ENCODE measurements at regions not wholly inside any gene's neighbourhood (a gene's known extent, or its start where the extent isn't known, plus 50 kb on each side); places are given as distances from the start of the nearest gene placed in this dataset.
"Not testable (repeated sequence)": the region's sequence is repeated elsewhere in the genome, so short reads cannot be mapped to it uniquely, and the experiment has no call there.

DNA sequence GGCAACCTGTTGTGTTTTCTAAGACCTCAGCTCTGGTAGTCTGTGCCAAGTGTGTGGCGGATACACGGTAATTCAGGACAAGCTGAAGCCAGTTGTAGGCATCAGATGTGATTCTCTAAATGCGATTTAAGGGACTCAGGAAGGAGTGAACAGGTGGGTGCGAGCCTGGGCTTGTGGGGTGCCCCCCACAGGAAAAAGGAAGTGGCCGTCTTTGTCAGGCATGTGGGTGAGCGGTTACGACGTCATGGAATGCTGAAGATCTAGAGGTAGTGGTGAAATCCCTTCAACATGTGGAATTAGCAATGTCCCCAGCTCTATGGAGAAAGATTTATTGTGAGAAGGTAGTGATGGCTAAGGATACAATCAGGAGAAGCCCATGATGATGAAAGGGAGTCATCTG lies 95.1 kb upstream of the EXOC2 start:
- Histone ChIP-seq H3K4me3 (ENCODE audit: low read length) (no peak overlapping the region), H3K9me3 (replicated peaks; ENCODE audit: control insufficient read depth, low read depth, low read length) (no peaks in the 10 kb centered on the region), H3K36me3 (ENCODE audit: control insufficient read depth, insufficient read depth, low read length) (no peaks in the 10 kb centered on the region), H3K27ac (ENCODE audit: low read length) (no peak overlapping the region), H3K27me3 (ENCODE audit: control insufficient read depth, insufficient read depth, low read length) (peaks cover 9% of the 10 kb centered on the region), H3K4me1 (ENCODE audit: control insufficient read depth, insufficient read depth, low read length) (no peaks in the 10 kb centered on the region)
- WGBS (ENCODE audit: insufficient coverage), result 56% methylated on average over 7 of the region's 8 CpGs
- no peak for DNase-seq

DNA sequence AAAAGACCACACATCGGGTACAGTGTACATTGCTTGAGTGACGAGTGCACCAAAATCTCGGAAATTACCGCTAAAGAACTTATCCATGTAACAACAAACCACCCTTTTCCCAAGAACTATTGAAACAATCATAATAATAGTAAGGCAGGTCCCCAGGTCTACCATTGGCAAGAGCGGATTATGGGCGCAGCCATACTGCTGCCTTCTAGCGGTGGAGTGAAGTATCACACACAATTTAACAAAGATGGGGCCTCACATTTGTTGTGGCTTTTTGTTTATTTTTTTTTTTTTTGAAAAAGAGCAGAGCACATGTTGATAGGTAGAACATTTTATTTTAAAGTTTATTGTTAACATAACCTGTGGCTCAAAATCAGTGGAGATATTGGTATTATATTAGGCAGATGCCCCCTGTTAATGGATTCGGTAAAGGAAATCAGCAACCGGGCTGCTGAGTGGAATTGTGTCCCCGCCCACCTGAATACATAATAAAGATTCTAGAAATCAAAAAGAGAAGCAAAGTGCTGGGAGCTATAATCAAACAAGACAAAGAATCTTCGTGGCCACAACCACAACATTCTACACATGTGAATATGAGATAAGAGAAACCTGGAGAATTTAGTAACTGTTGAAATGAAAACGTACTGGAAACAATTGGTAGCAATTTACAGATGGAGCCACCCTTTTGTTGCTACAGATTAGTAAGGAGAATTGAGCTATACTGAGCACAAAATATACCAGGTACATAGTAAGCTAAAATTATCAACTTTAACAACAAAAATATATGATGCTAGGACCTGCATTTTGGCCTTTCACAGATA lies 94.2 kb upstream of the EXOC2 start:
- Histone ChIP-seq H3K36me3 (ENCODE audit: control insufficient read depth, insufficient read depth, low read length) (no peaks in the 10 kb centered on the region), H3K4me3 (ENCODE audit: low read length) (no peak overlapping the region), H3K27ac (ENCODE audit: low read length) (no peak overlapping the region), H3K27me3 (ENCODE audit: control insufficient read depth, insufficient read depth, low read length) (peaks cover 7% of the 10 kb centered on the region), H3K4me1 (ENCODE audit: control insufficient read depth, insufficient read depth, low read length) (no peaks in the 10 kb centered on the region), H3K9me3 (replicated peaks; ENCODE audit: control insufficient read depth, low read depth, low read length) (no peaks in the 10 kb centered on the region)
- WGBS (ENCODE audit: insufficient coverage), result no CpG with 5 or more reads among the region's 12 CpGs
- DNase-seq, result no peak

DNA sequence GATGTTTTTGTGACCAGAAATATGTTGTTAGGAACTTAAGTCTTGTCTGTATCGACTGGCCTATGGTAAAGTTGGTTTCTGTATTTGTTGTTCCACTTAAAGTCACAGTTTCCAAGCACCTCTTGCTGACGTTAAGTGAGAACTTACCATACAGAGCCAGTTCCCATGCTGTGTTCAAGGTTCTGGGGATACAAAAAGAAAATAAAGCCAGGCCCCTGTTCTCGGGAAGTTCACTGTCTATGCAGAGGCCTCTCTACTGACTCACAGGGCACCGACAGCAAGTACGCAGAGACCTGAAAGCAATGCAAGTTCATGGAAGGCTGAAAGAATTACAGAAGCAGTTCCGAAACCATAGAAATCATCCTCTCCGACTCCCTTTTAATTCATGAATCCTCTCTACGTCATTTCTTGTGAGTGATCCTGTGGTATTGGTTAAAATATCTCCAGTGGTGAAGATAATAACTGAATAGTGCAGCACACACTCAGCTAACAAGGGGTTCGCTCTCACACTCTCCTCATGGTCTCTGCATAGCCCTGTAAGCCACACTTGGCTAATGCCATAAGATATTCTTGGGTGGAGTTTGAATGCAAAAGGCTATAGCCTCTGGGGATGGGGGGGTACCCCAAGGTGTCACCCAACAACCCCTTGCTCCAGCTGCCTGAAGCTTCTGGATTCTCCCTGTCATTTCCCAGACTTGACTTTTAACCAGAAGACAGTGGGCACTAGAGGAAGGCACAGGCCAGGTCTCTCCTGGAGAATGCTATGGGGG lies 91.2 kb upstream of the EXOC2 start:
- DNase-seq, result no peak
- Histone ChIP-seq H3K27me3 (ENCODE audit: control insufficient read depth, insufficient read depth, low read length) (peaks cover 9% of the 10 kb centered on the region), H3K4me1 (ENCODE audit: control insufficient read depth, insufficient read depth, low read length) (no peaks in the 10 kb centered on the region), H3K9me3 (replicated peaks; ENCODE audit: control insufficient read depth, low read depth, low read length) (no peaks in the 10 kb centered on the region), H3K27ac (ENCODE audit: low read length) (no peak overlapping the region), H3K36me3 (ENCODE audit: control insufficient read depth, insufficient read depth, low read length) (no peaks in the 10 kb centered on the region), H3K4me3 (ENCODE audit: low read length) (no peak overlapping the region)
- 91% methylated on average over 3 of the region's 9 CpGs for WGBS (ENCODE audit: insufficient coverage)

DNA sequence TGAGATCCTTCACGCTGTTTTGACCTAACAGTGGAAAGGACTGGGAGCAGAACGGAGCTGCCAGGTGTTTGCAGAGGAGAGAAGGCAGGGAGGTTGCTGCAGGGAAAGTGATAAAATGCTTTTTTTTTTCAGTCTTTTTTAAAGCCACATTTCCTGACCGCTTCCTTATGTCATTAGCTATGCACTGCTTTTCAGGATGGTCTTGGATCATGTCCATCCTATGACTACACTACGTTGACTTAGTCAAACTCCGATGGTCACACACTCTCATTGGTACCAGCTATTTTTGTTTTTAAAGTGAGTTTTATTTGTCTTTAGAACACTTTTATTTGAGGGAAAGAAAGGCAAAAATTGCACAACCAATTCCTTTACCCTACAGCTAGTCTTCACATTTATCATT lies 89.2 kb upstream of the EXOC2 start:
- 100% methylated on average over 1 of the region's 5 CpGs for WGBS (ENCODE audit: insufficient coverage)
- no peaks in the 10 kb centered on the region for H3K9me3 ChIP-seq (replicated peaks; ENCODE audit: control insufficient read depth, low read depth, low read length)
- no peak for DNase-seq
- no peak overlapping the region for H3K27ac ChIP-seq (ENCODE audit: low read length)
- H3K36me3 ChIP-seq (ENCODE audit: control insufficient read depth, insufficient read depth, low read length), result no peaks in the 10 kb centered on the region
- no peaks in the 10 kb centered on the region for H3K4me1 ChIP-seq (ENCODE audit: control insufficient read depth, insufficient read depth, low read length)
- no peak overlapping the region for H3K4me3 ChIP-seq (ENCODE audit: low read length)
- peaks cover 9% of the 10 kb centered on the region for H3K27me3 ChIP-seq (ENCODE audit: control insufficient read depth, insufficient read depth, low read length)

DNA sequence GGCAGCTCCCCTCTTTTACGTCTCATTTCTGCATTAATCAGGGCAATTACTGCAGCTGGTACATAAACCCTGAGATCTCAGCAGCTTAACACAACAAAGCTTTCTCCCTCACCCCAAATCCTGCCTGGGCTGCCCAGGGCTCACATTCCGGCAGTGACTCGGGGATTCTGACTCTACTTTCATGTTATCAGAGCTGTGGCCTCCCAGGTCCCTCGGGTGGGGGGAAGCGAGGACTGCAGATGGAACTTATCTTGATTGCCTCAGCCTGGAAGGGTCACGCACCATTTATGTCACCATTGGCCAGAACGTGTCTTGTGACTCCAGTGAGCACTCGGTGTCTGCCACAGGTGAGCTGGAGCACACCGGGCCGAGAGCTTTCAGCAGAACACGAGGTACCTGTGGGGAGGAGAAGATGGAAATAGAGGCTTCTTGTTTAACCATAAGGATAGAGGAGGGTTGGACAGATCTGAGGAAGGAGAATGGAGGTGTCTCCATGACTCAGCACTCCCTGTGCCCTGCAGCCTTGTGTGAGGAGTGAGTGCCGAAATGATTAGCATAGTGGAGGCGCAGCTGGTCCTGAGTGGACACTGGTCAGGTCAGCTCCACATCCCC lies 88.5 kb upstream of the EXOC2 start:
- no peak for DNase-seq
- H3K4me1 ChIP-seq (ENCODE audit: control insufficient read depth, insufficient read depth, low read length), result no peaks in the 10 kb centered on the region
- no peaks in the 10 kb centered on the region for H3K36me3 ChIP-seq (ENCODE audit: control insufficient read depth, insufficient read depth, low read length)
- 54% methylated on average over 9 of the region's 13 CpGs for WGBS (ENCODE audit: insufficient coverage)
- no peak overlapping the region for H3K27ac ChIP-seq (ENCODE audit: low read length)
- H3K9me3 ChIP-seq (replicated peaks; ENCODE audit: control insufficient read depth, low read depth, low read length), result no peaks in the 10 kb centered on the region
- peaks cover 9% of the 10 kb centered on the region for H3K27me3 ChIP-seq (ENCODE audit: control insufficient read depth, insufficient read depth, low read length)
- H3K4me3 ChIP-seq (ENCODE audit: low read length), result no peak overlapping the region

DNA sequence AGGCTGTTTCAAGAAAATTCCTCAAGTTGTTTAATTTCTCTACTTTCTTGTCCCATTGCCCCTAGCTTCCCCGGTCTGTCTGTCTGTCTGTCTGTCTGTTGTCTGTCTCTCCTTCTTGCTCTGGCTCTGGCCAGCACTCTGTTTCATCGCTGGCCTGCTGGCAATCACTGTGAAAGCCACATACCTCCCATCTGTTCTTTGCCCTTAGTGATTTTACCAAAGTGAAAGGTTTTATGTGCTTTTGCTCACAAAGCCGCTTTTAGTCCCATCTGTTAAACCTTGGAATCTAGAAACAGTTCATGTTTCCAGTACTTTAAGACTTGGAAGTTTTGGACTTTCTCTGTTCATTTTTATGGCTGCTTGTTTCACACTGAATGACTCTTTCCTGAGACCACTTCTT lies 87.8 kb upstream of the EXOC2 start:
- peaks cover 9% of the 10 kb centered on the region for H3K27me3 ChIP-seq (ENCODE audit: control insufficient read depth, insufficient read depth, low read length)

DNA sequence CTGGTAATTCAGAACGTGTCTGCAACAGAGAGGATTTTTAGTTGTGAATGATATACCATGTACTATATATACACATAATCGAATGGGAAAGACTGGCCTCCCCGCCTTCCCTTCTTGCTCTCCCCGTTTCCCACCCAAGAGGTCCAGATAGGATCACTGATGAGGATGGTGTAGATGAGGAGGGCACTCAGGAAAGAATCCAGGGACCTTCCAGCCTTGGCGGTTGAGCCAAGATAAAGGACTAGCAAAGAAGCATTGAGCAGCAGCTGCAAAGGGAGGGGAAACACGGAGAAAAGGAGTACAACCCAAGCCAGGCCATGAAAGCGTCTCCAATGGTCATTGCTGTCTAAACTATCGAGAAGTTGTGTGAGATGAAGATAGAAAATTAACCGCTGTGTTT lies 84.0 kb upstream of the EXOC2 start:
- WGBS (ENCODE audit: insufficient coverage), result 86% methylated on average over 4 of the region's 9 CpGs
- Histone ChIP-seq H3K9me3 (replicated peaks; ENCODE audit: control insufficient read depth, low read depth, low read length) (no peaks in the 10 kb centered on the region), H3K4me3 (ENCODE audit: low read length) (no peak overlapping the region), H3K27ac (ENCODE audit: low read length) (no peak overlapping the region), H3K36me3 (ENCODE audit: control insufficient read depth, insufficient read depth, low read length) (no peaks in the 10 kb centered on the region), H3K27me3 (ENCODE audit: control insufficient read depth, insufficient read depth, low read length) (peaks cover 7% of the 10 kb centered on the region), H3K4me1 (ENCODE audit: control insufficient read depth, insufficient read depth, low read length) (no peaks in the 10 kb centered on the region)
- no peak for DNase-seq

More for the DNA sequence above, 87.8 kb upstream of the EXOC2 start:
- H3K4me3 ChIP-seq (ENCODE audit: low read length), result no peak overlapping the region
- 73% methylated on average over 1 of the region's 3 CpGs for WGBS (ENCODE audit: insufficient coverage)
- no peak for DNase-seq
- H3K4me1 ChIP-seq (ENCODE audit: control insufficient read depth, insufficient read depth, low read length), result no peaks in the 10 kb centered on the region
- no peaks in the 10 kb centered on the region for H3K9me3 ChIP-seq (replicated peaks; ENCODE audit: control insufficient read depth, low read depth, low read length)
- no peak overlapping the region for H3K27ac ChIP-seq (ENCODE audit: low read length)
- H3K36me3 ChIP-seq (ENCODE audit: control insufficient read depth, insufficient read depth, low read length), result no peaks in the 10 kb centered on the region

DNA sequence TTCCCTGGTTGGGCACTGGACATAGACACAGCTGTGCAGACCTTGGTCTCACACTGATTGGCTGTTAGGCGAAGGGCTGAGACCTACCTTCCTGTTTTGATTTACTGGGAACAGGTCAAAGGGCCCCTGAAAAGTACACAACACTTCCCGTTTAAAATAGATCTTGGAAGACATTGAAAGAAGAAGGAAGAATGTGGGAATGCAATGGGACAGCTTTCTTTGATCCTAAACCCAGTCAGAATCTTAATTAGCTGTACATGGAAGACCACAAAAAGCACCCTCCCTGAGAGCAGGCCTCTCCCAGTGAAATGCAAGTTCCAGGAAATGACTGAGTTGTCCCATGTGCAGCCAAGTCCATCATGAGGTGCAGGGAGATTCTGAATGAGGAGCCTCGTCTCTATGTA lies 83.6 kb upstream of the EXOC2 start:
- no peak for DNase-seq
- no peaks in the 10 kb centered on the region for H3K36me3 ChIP-seq (ENCODE audit: control insufficient read depth, insufficient read depth, low read length)
- H3K9me3 ChIP-seq (replicated peaks; ENCODE audit: control insufficient read depth, low read depth, low read length), result no peaks in the 10 kb centered on the region
- H3K4me1 ChIP-seq (ENCODE audit: control insufficient read depth, insufficient read depth, low read length), result no peaks in the 10 kb centered on the region
- H3K27me3 ChIP-seq (ENCODE audit: control insufficient read depth, insufficient read depth, low read length), result peaks cover 3% of the 10 kb centered on the region
- no peak overlapping the region for H3K27ac ChIP-seq (ENCODE audit: low read length)
- H3K4me3 ChIP-seq (ENCODE audit: low read length), result no peak overlapping the region
- no CpG with 5 or more reads among the region's 3 CpGs for WGBS (ENCODE audit: insufficient coverage)

DNA sequence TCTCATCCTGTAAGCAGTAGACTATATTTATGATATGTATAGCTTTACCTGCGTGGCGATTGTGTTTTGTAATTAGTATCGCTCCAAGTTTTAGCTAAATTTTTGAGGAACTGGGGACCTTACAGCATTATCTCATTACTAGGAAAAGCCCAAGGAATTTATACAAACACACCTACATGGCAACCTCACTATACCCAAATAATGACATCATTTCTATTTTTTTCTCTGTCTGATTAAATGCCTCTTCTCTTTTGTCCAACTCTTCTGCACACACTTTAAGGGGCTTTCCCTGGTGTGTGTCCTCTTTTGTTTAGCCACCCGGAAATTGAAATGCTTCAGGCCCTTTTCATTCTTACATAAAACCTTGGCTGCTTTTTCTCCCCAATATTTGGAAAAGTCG lies 82.9 kb upstream of the EXOC2 start:
- no peaks in the 10 kb centered on the region for H3K27me3 ChIP-seq (ENCODE audit: control insufficient read depth, insufficient read depth, low read length)
- H3K4me3 ChIP-seq (ENCODE audit: low read length), result no peak overlapping the region
- H3K36me3 ChIP-seq (ENCODE audit: control insufficient read depth, insufficient read depth, low read length), result no peaks in the 10 kb centered on the region
- no CpG with 5 or more reads among the region's 5 CpGs for WGBS (ENCODE audit: insufficient coverage)
- no peak for DNase-seq
- no peaks in the 10 kb centered on the region for H3K9me3 ChIP-seq (replicated peaks; ENCODE audit: control insufficient read depth, low read depth, low read length)
- no peaks in the 10 kb centered on the region for H3K4me1 ChIP-seq (ENCODE audit: control insufficient read depth, insufficient read depth, low read length)
- no peak overlapping the region for H3K27ac ChIP-seq (ENCODE audit: low read length)

DNA sequence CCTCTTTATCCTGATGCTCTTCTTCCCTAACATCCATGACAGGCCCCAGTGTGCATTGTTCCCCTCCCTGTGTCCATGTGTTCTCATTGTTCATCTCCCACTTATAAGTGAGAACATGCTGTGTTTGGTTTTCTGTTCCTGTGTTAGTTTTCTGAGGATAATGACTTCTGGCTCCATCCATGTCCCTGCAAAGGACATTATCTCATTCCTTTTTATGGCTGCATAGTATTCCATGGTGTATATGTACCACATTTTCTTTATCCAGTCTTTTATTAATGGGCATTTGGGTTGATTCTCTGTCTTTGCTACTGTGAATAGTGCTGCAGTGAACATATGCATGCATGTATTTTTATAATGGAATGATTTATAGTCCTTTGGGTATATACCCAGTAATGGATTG lies 78.7 kb upstream of the EXOC2 start:
- not testable (repeated sequence) for H3K9me3 ChIP-seq (replicated peaks; ENCODE audit: control insufficient read depth, low read depth, low read length); DNase-seq; H3K36me3 ChIP-seq (ENCODE audit: control insufficient read depth, insufficient read depth, low read length); H3K27ac ChIP-seq (ENCODE audit: low read length); H3K4me3 ChIP-seq (ENCODE audit: low read length); H3K4me1 ChIP-seq (ENCODE audit: control insufficient read depth, insufficient read depth, low read length); H3K27me3 ChIP-seq (ENCODE audit: control insufficient read depth, insufficient read depth, low read length)
